HEK293T (cell line): ENCODE measurements at regions not wholly inside any gene's neighbourhood (a gene's known extent, or its start where the extent isn't known, plus 50 kb on each side); places are given as distances from the start of the nearest gene placed in this dataset.

Experiments used
- CTCF ChIA-PET: fragments of 350-600 bp; formaldehyde crosslinking; extraction: SDS; loops from one replicate; lab custom pipeline; 2021; ENCODE audit warnings: antibody characterized with exemption, inconsistent platforms; lab: Yijun Ruan, JAX
- POLR2A ChIA-PET: fragments of 350-600 bp; formaldehyde crosslinking; extraction: SDS; loops from one replicate; lab custom pipeline; 2020; ENCODE audit warnings: antibody characterized with exemption, inconsistent platforms; lab: Yijun Ruan, JAX
- DNase-seq: peaks from one replicate; pipeline ENCODE4 v3.0.0; 2012; ENCODE audit warnings: mixed read lengths; ENCODE audit errors: extremely low spot score
- ARNT ChIP-seq: fragments of 450-650 bp; IDR thresholded peaks from 2 replicates; pipeline ENCODE4 v1.6.1; 2017; ENCODE audit warnings: mild to moderate bottlenecking
- BHLHE40 ChIP-seq: fragments of 450-650 bp; IDR thresholded peaks from 2 replicates; pipeline ENCODE4 v1.6.1; 2016; ENCODE audit warnings: mild to moderate bottlenecking, moderate library complexity, borderline replicate concordance
- CTBP1 ChIP-seq: fragments of 450-650 bp; IDR thresholded peaks from 2 replicates; pipeline ENCODE4 v1.6.1; 2016; ENCODE audit warnings: borderline replicate concordance
- ELF4 ChIP-seq: fragments of 450-650 bp; IDR thresholded peaks from 2 replicates; pipeline ENCODE4 v1.6.1; 2017; ENCODE audit warnings: antibody characterized with exemption
- FOXA1 ChIP-seq: fragments of 450-650 bp; IDR thresholded peaks from 2 replicates; pipeline ENCODE4 v1.6.1; 2016; ENCODE audit warnings: mild to moderate bottlenecking
- FOXK2 ChIP-seq: fragments of 450-650 bp; IDR thresholded peaks from 2 replicates; pipeline ENCODE4 v1.6.1; 2016; ENCODE audit warnings: mild to moderate bottlenecking
- FOXM1 ChIP-seq: fragments of 450-650 bp; IDR thresholded peaks from 2 replicates; pipeline ENCODE4 v1.6.1; 2017; ENCODE audit warnings: mild to moderate bottlenecking, borderline replicate concordance
- HDGF ChIP-seq: fragments of 450-650 bp; IDR thresholded peaks from 2 replicates; pipeline ENCODE4 v1.6.1; 2017; ENCODE audit warnings: antibody characterized with exemption, borderline replicate concordance
- L3MBTL2 ChIP-seq: fragments of 450-650 bp; conservative IDR thresholded peaks from 2 replicates; pipeline ENCODE4 v1.6.1; 2016; ENCODE audit warnings: mild to moderate bottlenecking
- LEF1 ChIP-seq: fragments of 450-650 bp; IDR thresholded peaks from 2 replicates; pipeline ENCODE4 v1.6.1; 2017; ENCODE audit warnings: mild to moderate bottlenecking, borderline replicate concordance
- NFRKB ChIP-seq: fragments of 450-650 bp; IDR thresholded peaks from 2 replicates; pipeline ENCODE4 v1.6.1; 2016; ENCODE audit warnings: mild to moderate bottlenecking, moderate library complexity
- PKNOX1 ChIP-seq: fragments of 450-650 bp; IDR thresholded peaks from 2 replicates; pipeline ENCODE4 v1.6.1; 2016
- SP1 ChIP-seq: fragments of 450-650 bp; IDR thresholded peaks from 2 replicates; pipeline ENCODE4 v1.6.1; 2017
- SUZ12 ChIP-seq: fragments of 450-650 bp; IDR thresholded peaks from 2 replicates; pipeline ENCODE4 v1.6.1; 2016; ENCODE audit warnings: mild to moderate bottlenecking
- TARDBP ChIP-seq: fragments of 450-650 bp; IDR thresholded peaks from 2 replicates; pipeline ENCODE4 v1.6.1; 2016
- ZNF384 ChIP-seq: fragments of 450-650 bp; IDR thresholded peaks from 2 replicates; pipeline ENCODE4 v1.6.1; 2016

DNA sequence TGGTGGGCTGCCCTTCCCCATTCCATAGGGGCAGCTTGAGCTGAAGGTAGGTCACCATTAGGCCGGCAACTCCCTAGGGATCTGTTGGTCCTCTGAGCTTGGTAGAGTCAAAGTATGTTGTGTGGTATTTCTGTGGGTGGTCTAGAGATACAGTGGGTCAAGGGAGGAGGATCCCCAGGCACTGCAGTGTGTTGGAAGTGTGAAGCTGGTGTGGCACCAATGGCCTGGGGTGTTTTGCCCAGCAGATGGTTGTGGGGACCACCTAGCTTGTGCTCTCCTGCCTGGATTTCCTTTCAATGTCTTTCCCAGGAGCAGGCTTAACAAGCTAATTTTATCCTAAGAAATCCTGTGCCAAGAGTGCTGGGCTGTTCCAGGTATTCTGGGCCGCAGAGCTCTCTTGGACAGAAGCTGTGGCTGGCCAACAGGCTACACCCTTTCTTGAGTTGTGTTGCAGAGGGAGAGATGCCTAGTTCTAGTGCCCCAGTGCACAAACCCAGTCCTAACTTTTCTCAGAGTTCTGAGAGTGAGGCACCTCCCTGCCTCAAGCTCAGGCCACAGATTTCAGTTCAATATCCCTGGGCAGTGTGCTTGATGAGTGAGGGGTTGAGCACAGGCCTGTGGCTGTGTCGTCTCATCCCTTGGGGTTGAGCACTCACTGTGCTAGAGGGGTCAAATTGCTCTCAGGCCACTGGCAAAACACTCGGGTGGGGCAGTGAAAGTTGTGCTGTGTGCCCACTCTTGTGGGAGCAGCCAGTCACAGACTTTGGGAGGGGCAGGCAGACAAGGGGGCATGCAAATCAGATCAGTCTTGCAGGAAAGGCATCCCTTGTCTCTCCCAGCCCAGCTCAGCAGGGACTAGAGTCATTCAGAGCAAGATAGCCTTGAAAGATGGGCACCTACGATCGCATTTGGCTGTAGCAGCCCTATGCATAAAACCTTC lies 1806.1 kb upstream of the MIR17HG start:
- ChIA-PET POLR2A (no interaction called here), CTCF (no interaction called here)
- no peak for DNase-seq
- TF ChIP-seq SP1, result no peak
- TF ChIP-seq CTBP1, result no peak
- no peak for TF ChIP-seq FOXA1
- no peak for TF ChIP-seq BHLHE40
- no peak for TF ChIP-seq SUZ12
- TF ChIP-seq PKNOX1, result no peak
- no peak for TF ChIP-seq FOXK2
- TF ChIP-seq NFRKB, result no peak
- no peak for TF ChIP-seq ELF4
- no peak for TF ChIP-seq ZNF384
- TF ChIP-seq L3MBTL2, result no peak
- TF ChIP-seq LEF1, result no peak
- no peak for TF ChIP-seq FOXM1
- TF ChIP-seq TARDBP, result no peak
- no peak for TF ChIP-seq HDGF
- no peak for TF ChIP-seq ARNT

DNA sequence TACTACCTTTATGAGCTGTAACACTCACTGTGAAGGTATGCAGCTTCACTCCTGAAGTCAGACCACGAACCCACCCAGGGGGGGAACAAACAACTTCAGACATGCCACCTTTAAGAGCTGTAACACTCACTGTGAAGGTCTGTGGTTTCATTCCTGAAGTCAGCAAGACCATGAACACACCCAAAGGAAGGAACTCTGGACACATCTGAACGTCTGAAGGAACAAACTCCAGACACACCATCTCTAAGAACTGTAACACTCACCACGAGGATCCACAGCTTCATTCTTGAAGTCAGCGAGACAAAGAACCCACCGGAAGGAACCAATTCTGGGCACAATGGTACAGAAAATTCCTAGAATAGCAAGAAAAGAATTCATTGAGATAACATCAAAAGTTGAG lies 1796.5 kb upstream of the MIR17HG start:
- POLR2A ChIA-PET, result no interaction called here
- no peak for DNase-seq
- CTCF ChIA-PET, result no interaction called here
- no peak for TF ChIP-seq L3MBTL2
- TF ChIP-seq SUZ12, result no peak
- TF ChIP-seq CTBP1, result no peak
- TF ChIP-seq BHLHE40, result no peak
- no peak for TF ChIP-seq FOXA1
- no peak for TF ChIP-seq FOXM1
- TF ChIP-seq TARDBP, result no peak
- TF ChIP-seq ARNT, result no peak
- no peak for TF ChIP-seq NFRKB
- TF ChIP-seq LEF1, result no peak

DNA sequence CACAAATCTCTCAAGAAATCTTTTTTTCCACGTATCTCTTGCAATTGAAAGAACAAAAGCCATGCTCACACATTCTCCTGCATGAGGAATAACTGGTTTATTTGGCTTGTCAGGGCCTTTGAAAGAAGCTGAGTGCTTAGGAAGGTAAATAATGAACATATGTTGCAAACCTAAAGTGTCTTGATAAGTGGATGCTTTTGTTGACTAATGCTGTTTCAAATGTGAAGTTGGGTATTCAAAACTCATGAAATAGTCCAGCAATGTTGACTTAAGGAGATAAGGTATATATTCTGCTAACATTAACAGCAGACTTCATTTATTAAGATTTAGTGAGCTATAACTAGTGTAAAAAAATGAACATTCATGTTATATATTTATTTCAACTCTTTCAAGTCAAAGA lies 1792.7 kb upstream of the MIR17HG start:
- POLR2A ChIA-PET, result no interaction called here
- CTCF ChIA-PET, result interaction anchor here (0.6 to 0.7 kb wide), 2 partner anchors 140 to 1952 kb away, joined by 3 to 4 read pairs; no protein-coding TSS in a partner anchor
- DNase-seq, result no peak
- TF ChIP-seq TARDBP (no peak), SUZ12 (no peak), FOXA1 (peak; percentile 77), FOXM1 (no peak), PKNOX1 (peak; percentile 23; the same call in 1 of the 2 replicates), ARNT (no peak), BHLHE40 (no peak)

DNA sequence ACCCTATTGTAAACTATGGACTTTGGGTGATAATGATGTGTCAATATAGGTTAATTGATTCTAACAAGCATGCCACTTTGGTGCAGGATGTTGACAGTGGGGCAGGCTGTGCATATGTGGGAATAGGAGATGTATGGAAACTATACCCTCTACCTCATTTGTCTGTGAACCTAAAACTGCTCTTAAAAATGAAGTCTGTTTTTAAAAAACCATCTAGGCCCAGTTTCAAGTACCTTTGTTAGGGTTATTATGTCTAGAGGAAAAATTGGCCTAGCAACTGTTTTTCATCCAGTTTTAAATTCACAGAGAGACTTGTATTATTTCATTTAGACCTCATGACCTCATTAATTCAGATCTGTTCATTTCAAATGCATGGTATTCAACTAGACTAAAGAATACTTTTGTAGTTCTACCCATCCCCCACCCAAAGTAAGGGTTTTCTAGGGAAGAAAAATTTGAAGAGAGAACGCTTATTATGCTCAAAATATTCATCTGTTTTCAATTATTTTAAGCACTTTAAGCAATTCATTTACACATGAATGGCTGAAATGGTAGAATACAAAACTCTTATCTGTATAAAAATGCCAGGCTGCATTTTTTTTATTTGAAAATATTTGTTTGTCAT lies 1781.9 kb upstream of the MIR17HG start:
- DNase-seq, result no peak
- no peak for TF ChIP-seq LEF1
- no peak for TF ChIP-seq TARDBP
- TF ChIP-seq HDGF, result no peak
- TF ChIP-seq ARNT, result no peak
- no peak for TF ChIP-seq L3MBTL2
- TF ChIP-seq CTBP1, result no peak
- TF ChIP-seq ELF4, result no peak
- TF ChIP-seq NFRKB, result no peak
- TF ChIP-seq BHLHE40, result no peak
- TF ChIP-seq ZNF384, result no peak
- no peak for TF ChIP-seq SP1
- no peak for TF ChIP-seq SUZ12
- no peak for TF ChIP-seq PKNOX1
- POLR2A ChIA-PET, result no interaction called here
- CTCF ChIA-PET, result no interaction called here

DNA sequence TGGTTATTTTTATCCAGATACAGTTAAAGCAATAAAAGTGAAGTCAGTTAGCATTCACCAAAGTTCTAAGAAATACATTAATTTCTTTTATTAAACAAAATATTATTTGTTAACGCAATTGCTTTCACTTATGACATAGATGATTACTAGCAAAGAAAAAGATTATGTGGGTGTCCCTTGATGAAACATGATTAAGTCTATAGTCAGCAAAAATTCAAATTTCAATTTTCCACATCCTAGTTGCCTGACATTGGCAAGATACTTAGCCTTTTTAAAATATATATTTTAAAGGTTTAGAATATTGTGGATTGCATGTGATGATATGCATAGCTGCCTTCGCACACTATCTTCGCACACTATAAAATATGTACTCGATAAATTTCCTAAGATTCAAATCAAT lies 1780.5 kb upstream of the MIR17HG start:
- no peak for TF ChIP-seq BHLHE40
- TF ChIP-seq LEF1, result no peak
- no peak for TF ChIP-seq FOXA1
- no peak for TF ChIP-seq HDGF
- ChIA-PET POLR2A (no interaction called here), CTCF (no interaction called here)
- DNase-seq, result no peak

DNA sequence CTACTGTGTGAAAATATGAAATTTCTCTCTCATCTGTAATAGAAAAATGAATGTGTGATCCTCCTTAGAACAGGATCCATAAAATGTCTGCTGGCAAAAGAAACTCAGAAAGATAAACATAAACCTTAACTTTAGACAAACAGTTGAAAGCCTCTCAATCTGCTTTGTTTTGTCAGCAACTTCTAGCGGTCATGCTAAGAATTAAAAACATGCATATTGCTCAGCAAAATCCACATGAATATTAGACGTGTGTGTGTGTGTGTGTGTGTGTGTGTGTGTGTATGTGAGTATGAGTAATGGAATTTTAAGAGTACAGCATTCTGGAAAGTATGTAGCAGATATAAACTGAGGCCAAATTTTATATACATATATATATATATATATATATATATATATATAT lies 1779.2 kb upstream of the MIR17HG start:
- DNase-seq, result no peak
- ChIA-PET CTCF (no interaction called here), POLR2A (no interaction called here)
- no peak for TF ChIP-seq ARNT
- TF ChIP-seq FOXM1, result no peak
- TF ChIP-seq BHLHE40, result no peak
- TF ChIP-seq ZNF384, result no peak
- no peak for TF ChIP-seq ELF4
- no peak for TF ChIP-seq PKNOX1
- no peak for TF ChIP-seq FOXA1
- TF ChIP-seq L3MBTL2, result no peak
- no peak for TF ChIP-seq SP1
- TF ChIP-seq LEF1, result no peak
- no peak for TF ChIP-seq TARDBP
- TF ChIP-seq CTBP1, result no peak
- TF ChIP-seq HDGF, result no peak
- TF ChIP-seq NFRKB, result no peak
- no peak for TF ChIP-seq FOXK2
- TF ChIP-seq SUZ12, result no peak
